ENCODE measurements at regions not wholly inside any gene's neighbourhood (a gene's known extent, or its start where the extent isn't known, plus 50 kb on each side); places are given as distances from the start of the nearest gene placed in this dataset.
"Not testable (repeated sequence)": the region's sequence is repeated elsewhere in the genome, so short reads cannot be mapped to it uniquely, and the experiment has no call there.

DNA sequence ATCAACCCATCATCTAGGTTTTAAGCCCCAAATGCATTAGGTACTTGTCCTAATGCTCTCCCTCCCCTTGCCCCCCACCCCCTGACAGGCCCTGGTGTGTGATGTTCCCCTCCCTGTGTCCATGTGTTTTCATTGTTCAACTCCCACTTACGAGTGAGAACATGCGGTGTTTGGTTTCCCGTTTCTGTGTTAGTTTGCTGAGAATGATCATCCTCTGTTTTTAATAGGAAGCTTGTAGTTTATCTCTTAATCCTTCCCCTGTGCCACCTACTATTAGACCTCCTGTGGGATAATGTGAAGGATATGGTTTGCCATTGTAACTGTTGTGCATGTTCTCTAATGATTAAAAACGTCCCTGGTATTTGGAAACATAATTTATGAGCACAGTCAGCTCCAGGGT is 299.4 kb upstream of the USP24 start:
- DNase-seq (ENCODE audit: low read depth in 2 of 2), result not testable (repeated sequence)

DNA sequence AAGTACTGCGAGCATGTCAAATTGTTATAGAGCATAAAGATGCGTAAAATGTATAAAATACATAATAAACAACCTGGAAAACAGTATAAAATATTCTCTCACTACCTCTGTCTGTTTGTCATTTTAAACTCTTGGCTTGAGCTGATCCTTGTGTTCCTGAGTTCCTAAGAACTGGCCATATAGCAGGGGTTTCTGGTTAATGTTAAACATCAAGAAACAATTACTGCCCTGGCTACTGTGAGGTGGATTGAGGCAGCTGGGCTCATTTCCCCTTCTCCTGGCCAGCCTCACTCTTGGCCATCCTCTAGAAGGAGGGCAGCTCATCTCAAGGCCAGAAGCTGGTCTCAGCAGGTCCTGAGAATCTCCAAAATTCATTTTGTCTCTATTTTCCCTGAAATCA is 297.3 kb upstream of the USP24 start:
- no peak for DNase-seq (ENCODE audit: low read depth in 2 of 2)

DNA sequence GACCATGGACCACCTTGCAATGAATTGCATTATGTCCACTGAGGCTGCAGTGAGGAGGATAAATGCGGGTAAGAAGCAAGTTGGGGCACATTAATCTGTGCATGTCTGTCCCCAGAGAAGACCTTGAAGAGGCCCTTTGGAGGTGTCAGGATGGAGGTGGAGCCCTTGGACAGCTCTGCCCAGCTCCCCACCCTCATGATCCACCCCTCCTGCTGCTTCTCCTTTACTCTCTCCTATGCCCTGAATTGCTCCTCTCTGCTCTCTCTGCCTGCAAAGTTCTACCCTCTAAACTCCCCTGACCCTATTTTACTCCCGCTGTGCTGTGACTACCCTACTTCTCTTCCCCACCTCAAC is 292.4 kb upstream of the USP24 start:
- DNase-seq (ENCODE audit: low read depth in 2 of 2), result no peak

DNA sequence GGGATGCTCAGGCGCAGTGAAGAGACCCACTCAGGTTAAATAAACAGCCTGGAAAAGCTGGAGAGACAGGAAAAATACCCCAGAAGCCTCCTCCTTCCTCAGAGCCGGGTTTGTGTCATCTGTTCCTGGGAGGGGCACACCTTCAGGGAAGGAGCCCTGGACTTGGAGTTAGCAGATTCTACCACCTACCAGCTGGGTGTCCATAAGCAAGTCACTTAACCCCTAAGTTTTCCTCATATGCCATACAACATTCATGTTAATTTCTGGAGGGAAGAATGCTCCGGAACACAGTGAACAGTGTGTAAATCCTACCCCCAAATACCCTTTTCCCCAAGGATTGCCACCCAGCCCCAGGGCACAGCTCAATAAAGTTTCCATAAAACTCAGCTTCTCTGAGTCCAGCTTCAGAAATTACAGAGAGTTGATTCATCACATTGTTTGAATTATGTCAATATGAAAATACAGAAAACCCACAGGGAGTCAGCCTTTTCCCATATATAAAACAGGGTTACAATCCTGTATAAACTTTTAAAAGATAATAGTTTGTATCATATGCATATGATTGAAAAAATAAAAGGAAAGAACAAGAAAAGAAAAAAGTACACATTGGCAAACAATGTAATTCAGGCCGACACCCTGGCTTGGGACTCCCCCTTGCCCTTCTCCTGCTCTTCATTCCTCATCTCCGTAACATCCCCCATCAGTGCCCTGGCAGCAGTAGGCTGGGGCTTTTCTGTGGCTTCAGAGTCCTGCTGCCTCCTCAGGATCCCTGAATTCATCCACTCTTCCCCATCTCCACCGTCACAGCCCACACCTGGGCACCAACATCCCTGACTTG is 291.8 kb upstream of the USP24 start:
- no peak for DNase-seq (ENCODE audit: low read depth in 2 of 2)

DNA sequence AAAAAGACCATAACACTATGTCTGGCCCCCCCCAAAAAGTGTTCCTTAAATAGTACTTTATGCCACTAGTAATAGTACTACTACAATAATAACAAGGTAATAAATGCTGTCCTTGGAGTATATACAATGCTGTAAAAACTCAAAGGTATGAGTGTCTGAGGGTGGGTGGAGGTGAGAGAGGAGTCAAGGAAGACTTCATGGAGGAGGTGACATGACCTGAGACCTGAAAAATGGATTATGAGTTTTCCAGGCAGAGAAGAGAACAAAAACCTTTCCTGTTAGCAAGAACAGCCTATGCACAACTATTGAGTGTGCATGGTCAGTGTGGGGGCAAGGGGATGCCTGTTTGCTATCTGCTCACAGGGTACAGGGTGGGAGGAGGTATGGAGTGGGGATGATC is 290.2 kb upstream of the USP24 start:
- no peak for DNase-seq (ENCODE audit: low read depth in 2 of 2)

DNA sequence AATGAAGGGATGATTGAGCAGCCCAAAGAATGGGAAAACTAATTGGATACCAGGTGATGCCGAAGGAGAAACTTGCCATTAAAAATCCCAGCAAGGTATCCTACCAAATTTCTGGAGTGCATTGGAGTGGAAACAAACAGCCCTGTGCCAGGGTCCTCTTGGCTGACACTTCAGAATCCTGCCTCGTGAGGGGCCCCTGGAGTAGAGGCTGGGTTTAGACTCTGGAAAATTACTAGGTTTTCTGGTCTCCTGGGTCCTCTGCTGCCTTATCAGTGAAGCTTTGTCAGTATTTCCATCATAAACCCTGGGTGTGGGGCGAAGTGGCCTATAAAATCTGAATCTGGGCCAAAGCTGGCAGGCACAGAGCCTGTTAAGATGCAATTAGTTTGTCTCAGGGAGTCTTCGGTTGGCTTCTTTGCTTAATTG is 289.2 kb upstream of the USP24 start:
- DNase-seq (ENCODE audit: low read depth in 2 of 2), result no peak

DNA sequence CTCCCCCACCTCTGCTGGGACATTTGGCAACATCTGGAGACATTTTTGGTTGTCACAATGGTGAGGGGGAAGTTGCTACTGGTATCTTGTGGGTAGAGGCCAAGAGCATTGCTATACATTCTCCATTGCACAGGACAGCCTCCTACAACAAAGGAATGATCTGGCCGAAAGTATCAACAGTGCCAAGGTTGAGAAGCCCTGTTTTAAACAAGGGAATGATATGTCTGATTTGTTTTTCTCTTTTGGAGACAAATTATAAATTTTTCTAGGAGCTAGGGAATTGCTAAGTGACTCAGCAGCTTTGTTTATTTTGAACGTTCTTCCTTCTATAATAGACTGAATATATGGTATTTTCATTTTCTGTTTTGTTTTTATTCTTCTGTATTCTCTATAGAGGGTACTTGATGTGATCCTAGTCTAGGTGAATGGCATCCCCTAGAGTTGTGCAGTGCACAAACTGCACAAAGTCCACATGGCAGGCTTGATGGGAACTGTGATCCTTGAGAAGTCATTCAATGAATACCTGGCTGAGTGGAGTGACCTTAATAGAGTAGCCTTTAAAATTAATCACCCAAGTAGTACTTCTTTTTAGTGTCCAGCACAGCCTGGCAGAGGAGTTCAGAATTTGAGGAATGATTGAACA is 288.6 kb upstream of the USP24 start:
- no peak for DNase-seq (ENCODE audit: low read depth in 2 of 2)

DNA sequence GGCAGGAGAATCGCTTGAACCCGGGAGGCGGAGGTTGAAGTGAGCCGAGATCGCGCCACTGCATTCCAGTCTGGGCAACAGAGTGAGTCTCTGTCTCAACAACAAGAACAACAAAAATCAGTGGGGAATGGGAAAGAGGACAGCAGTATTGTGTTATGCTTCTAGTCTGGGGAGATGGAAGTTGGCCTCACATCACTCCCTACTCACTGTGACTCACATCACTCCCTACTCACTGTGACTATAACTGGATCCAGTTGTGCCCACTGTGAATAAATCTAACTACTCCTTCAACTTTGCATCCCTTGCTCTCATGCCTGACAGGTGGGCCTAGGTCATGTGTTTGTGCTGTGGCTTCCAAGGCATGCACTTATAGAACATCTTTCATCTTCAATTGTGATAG is 285.4 kb upstream of the USP24 start:
- DNase-seq (ENCODE audit: low read depth in 2 of 2), result no peak

DNA sequence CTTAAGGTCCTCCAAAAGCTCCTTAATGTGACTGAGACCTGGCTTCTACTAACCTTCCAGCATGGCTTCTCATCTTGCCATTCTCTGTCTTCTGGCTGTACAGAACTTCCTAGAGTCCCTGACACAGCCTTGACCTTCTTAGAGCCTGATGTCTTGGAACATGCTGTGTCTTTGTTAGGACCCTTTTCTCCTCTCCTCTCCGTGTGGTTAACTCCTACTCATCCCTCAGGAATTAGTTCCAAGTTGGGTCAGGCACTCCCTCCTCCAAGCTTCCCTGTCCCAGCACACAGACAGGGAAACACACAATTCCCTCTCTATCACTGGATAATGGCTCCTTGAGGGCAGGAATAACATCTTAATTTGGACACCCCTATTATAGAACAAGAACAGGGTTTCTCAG is 275.4 kb upstream of the USP24 start:
- DNase-seq (ENCODE audit: low read depth in 2 of 2), result no peak

DNA sequence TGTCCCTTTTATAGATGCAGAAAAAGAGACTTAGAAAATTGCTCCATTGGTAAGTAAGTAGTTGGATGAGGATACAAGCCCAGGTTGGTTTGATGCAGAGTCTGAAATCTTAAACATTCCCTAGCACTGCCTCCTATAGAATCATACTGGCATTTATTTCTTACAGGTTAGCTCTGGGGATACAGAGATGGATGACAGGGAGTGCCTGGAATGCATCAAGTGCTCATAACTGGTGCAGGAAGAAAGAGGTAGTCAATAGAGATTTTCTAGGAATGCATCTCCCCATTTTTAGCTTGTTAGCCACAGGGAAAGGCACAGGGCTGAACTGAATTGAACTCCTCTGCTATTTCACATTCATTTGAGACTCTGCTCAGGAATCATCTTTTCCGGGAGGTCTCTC is 269.0 kb upstream of the USP24 start:
- no peak for DNase-seq (ENCODE audit: low read depth in 2 of 2)

DNA sequence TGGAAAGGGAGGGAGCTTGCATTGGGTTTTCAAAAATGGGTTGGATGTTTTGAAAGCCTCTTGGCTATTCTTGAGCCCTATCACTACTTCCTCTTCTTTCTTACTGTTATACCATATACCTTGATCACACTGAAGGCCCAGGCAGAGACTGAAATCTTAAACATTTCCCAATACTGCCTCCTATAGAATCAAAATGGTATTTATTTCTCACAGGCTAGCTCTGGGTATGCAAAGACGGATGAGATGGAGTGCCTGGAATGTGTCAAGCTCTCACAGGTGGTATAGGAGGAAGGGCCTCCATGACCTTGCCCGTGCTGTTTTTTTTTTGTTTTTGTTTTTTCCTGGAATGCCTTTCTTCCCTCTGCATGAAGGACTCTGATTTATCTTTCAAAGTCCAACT is 268.4 kb upstream of the USP24 start:
- DNase-seq (ENCODE audit: low read depth in 2 of 2), result no peak

DNA sequence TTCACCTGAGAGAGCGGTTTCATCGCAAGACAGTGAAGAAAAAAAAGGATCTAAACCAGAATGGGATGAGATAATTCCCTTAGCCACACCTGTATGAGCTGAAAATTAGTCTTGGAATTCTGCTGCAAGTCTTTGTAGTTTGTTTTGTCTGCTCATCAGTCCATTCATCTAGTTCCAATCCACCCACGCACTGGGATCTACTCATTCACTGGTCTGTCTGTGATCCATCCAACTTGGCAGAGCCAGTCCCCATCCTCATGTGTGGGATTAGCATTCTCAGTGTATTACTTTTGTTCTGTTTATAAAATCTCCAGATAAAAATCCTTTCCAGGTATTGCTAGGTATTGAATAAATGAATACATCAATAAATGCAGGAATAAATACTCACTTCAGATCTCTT is 266.5 kb upstream of the USP24 start:
- no peak for DNase-seq (ENCODE audit: low read depth in 2 of 2)

DNA sequence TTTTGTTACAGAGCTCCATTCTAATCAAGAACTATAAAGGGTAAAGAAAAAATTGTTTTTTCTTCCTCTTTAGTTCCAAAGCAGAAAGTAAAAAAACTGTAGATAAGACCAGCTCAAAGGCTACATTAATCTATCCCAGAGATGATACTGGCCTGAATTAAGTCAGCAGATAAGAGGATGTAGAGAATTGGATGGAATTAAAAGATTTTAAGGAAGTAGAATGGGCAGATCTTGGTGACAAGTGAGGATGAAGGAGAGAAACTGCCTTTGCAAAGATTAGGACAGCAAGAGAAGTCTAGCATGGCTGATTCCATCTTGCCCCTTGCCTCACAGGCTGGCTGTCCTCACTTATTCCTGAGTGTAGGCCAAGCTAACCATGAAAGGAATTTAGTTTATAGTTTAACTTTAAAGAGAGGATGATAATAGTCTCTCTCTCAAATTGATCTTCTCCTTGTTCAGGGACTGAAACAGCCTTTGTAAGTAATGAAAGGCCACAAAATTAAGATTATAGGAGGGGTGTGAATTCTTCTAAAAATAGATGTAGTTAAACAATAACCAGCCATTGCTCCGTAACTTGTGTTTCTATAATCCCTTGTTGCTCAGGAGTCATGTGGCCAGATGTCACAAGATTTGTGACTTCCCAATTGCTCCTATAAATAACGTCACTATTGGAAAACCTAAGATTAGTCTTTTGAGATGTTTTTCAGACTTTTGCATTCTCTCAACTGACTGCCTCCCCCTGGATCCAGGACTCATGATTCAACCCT is 265.0 kb upstream of the USP24 start:
- DNase-seq (ENCODE audit: low read depth in 2 of 2), result no peak

DNA sequence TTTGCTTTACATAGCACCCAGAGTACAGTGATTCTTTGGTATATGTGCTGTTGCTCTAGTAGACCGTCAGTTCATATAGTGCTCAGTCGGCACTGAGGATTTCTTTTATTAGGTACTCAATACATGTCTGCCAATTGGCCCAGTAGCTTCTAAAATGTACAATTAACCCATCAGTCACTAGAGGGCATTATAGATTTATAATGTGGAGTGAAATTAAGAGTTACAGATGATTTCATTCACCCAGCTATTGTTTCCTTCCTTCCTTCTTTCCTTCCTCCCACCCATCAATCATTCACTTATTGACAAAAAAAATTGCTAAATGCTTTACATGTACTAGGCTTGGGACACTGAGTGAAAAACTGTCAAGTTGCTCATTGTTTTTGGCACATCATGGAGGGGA is 263.6 kb upstream of the USP24 start:
- DNase-seq (ENCODE audit: low read depth in 2 of 2), result no peak

DNA sequence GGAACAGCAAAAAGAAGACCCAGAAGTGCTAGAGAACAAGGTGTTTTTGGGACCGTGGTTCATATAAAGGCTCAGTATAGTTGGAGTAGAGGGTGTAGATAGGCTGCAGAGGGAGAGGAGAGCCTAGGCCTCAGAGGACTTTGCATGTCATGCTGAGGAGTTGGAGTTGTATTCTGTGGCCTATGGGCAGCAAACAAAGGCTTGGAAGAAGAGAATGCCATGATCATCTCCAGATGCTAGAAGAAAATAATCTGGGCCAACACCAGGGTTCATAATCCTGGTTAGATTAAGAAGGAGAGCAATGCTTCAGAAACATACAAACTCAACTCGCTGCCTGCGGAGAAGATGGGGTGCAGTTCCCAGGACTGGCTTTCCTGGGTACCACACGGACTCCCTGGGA is 262.8 kb upstream of the USP24 start:
- no peak for DNase-seq (ENCODE audit: low read depth in 2 of 2)

DNA sequence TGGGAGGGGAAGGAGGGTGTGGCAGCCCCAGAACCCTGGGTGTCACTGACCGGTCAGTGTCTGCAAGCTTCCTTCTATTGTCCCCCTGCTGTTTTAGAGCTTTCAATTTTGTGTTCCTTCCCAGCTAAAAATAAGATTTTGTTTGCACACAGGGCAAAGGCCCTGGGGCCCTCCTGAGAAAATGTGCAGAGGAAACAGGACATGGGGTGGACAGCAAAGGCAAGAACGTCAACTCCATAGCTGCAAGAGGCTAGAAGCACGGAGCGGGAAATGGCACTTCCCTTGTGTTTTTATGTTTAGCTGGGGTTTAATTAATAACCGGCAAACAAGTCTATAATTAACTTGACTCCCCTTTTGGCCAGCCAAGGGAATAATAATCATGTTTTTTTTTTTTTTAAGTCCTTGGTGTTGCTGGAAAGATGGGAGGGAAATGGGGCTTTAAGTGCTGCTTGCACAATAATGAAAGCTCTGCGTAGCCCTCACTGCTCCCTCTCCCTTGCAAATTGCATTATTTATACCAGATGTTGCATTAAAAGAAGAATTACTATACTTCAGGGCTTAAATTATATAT is 261.4 kb upstream of the USP24 start:
- DNase-seq (ENCODE audit: low read depth in 2 of 2), result no peak

DNA sequence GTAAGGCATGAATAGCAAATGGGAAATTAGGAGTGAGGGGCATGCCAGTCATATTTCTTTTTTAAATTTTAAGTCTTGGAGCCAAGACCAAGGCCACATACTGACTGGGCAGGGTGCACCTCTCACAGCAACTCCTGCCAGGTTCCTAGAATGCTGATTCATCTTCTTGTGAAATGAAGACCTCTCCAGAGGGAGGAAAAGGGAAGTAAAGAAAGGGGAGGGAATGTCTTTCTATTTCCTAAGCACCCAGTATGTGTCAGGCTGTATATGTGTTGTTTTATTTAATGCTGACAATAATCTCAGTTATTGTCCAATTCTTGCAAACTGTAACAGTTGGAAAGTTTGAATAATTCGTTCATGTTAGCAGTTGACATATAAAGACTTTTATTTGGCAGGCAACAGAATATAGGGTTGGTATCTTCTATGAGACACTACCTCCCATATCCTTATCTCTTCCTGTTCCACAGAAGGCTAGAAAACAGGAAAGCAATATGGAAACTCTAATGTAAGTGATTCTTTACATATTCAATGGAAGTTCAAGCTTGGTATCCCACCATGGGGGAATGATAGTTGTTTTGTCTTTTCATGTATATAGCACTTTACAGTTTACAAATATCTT is 259.1 kb upstream of the USP24 start:
- DNase-seq (ENCODE audit: low read depth in 2 of 2), result no peak

DNA sequence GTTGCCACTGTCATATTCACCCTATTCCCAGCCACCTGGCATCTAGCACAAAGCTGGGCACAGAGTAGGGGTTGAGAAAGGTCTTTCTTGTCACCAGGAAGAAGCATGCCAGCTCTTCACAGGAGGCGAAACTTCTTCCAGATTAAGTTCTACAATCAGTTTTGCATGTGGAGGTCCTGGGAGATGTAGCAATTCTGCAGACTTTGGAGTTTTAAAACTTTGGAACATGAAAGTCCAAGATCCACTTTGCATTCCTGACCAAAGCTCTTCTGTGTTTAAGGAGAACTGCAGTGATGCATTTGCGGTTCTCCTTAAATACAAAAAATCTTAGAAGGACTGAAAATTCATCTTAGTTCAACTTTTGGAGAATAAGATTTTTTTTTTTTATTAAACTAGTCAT is 258.5 kb upstream of the USP24 start:
- no peak for DNase-seq (ENCODE audit: low read depth in 2 of 2)

DNA sequence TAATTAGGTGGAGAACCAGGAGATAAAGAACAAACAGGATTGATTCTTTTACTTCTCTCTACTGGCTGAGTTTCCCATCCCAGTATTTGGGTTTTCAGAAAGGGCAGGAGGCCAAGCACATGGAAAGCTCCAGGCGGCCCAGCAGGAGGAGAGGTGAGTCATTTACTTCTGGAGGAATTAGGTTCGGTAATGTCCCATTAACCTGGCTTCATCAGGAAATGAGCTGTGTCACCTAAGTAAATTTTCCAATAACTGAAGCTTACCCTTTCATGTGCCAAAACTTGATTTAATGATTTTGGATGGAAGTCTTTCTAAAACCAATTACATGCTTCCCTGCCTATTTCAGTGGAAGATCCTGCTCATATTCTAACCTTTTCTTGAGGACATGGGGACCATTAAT is 257.6 kb upstream of the USP24 start:
- DNase-seq (ENCODE audit: low read depth in 2 of 2), result no peak

DNA sequence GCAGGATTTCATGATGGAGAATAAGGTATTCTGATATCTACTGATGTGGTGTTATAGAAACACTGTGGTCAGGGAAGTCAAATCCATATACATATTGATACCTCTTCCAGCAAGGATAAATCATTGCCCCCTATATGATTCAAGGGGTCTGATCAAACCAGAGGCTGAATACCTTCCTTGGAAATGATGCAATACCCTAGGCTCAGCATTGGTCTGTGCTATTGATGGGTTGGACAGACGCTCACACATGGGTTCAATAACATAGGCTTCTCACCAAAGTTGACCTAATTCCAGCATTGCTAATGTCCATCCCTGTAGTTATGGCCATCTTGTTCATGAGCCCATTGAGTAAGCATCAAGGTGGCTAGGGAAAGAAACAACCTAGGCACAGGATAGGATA is 257.0 kb upstream of the USP24 start:
- DNase-seq (ENCODE audit: low read depth in 2 of 2), result no peak

DNA sequence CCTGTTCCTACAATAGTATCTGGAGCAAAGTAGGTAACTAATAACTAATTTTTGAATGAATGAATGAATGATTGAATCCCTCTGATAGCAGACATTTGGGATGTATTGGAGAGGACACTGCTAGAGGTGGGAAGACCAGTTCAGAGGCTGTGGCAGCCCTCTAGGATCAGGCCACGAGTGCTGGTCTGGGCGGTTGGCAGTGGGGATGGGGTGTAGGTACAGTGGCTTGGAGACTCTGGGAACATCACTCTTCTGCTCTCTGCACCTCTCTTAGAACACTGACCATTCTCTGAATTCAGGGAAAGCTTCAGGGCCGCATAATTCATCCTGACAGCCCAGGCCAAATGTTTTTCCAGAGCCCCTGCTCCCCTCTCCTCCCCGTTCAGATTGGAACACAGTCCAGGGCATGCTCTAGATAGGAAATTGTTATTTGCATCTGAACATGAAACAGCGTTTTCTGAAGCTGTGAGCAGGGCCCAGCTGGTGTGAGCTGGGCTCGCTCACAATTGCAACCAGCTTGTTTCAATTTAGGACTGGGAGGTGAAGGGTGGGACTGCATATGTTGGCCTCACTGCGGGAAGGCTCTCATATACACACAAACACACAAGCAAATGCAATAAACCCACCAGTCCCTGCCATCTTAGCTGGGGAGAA is 253.1 kb upstream of the USP24 start:
- no peak for DNase-seq (ENCODE audit: low read depth in 2 of 2)

DNA sequence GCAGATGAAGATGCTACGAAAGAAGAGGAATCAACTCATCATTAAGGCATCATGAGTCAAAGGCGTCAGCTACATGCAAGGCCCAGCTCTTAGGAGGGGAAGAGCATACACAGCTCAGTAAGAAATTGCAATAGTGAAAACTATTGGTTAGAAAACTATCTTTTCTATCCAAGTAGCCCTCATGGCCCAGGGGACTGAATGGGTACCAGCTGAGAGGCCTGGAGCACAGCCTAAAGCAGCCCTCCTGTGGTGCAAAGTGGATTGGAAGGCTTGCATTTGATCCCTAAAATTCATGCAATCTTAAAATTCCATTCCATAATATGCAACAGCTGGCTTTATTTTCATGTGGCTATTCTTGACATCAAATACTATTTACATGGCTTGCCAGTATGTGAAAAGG is 251.8 kb upstream of the USP24 start:
- DNase-seq (ENCODE audit: low read depth in 2 of 2), result no peak
